ENCODE measurements at regions not wholly inside any gene's neighbourhood (a gene's known extent, or its start where the extent isn't known, plus 50 kb on each side); places are given as distances from the start of the nearest gene placed in this dataset.

GRCh38 chr7:114100810-114101209 is 182.0 kb upstream of the PPP1R3A start:
- no peak overlapping the region for H2AFZ ChIP-seq (ENCODE audit: low read depth)
- no peaks in the 10 kb centered on the region for H3F3A ChIP-seq (replicated peaks; ENCODE audit: insufficient read depth)
- H3K4me3 ChIP-seq (ENCODE audit: low read depth in 2 of 2, low read length in 1 of 2) = no peak overlapping the region
- no peaks in the 10 kb centered on the region for H3K9me3 ChIP-seq
- no peaks in the 10 kb centered on the region for H3K79me2 ChIP-seq (ENCODE audit: insufficient read depth)
- H3K4me1 ChIP-seq (ENCODE audit: control insufficient read depth in 1 of 2, insufficient read depth in 2 of 2, low read depth in 1 of 2, low read length in 1 of 2) = no peaks in the 10 kb centered on the region
- DNase-seq = no peak
- H3K27me3 ChIP-seq (ENCODE audit: insufficient read depth) = peaks cover 9% of the 10 kb centered on the region; the same call in 1 of the 2 replicates
- H4K20me1 ChIP-seq (ENCODE audit: insufficient read depth) = no peaks in the 10 kb centered on the region
- 0 out of 2 replicates have a peak, but pooled peaks cover 3% of the 10 kb centered on the region for H3K9me2 ChIP-seq
- H3K36me3 ChIP-seq (replicated peaks in 1 of 2; ENCODE audit: control insufficient read depth in 1 of 2, insufficient read depth in 2 of 2, low read length in 1 of 2) = no peaks in the 10 kb centered on the region
- H3K27ac ChIP-seq (ENCODE audit: low read depth in 2 of 2, low read length in 1 of 2) = no peak overlapping the region
- CTCF ChIA-PET = no interaction called here
- no peak overlapping the region for H3K9ac ChIP-seq
- POLR2A ChIA-PET = no interaction called here
- TF ChIP-seq NRF1 (IDR thresholded peaks at IDR 0.05; ENCODE audit: low read depth, low read length) = no peak
- TF ChIP-seq TCF12 (IDR thresholded peaks at IDR 0.05) = no peak
- TF ChIP-seq EP300 (IDR thresholded peaks at IDR 0.05; ENCODE audit: borderline replicate concordance in 1 of 2, low read depth in 1 of 2, low read length in 1 of 2) = no peak
- TF ChIP-seq NFIC (IDR thresholded peaks at IDR 0.05; ENCODE audit: borderline replicate concordance) = no peak
- no peak overlapping the region for H3K4me2 ChIP-seq

GRCh38 chr7:114099337-114099736 is 180.5 kb upstream of the PPP1R3A start:
- Histone ChIP-seq H3K9ac (no peak overlapping the region), H3K4me3 (ENCODE audit: low read depth in 2 of 2, low read length in 1 of 2) (no peak overlapping the region), H3K9me3 (no peaks in the 10 kb centered on the region), H3F3A (replicated peaks; ENCODE audit: insufficient read depth) (no peaks in the 10 kb centered on the region), H3K27me3 (ENCODE audit: insufficient read depth) (peaks cover 12% of the 10 kb centered on the region; the same call in 1 of the 2 replicates), H4K20me1 (ENCODE audit: insufficient read depth) (no peaks in the 10 kb centered on the region), H2AFZ (ENCODE audit: low read depth) (no peak overlapping the region; the same call in 1 of the 2 replicates), H3K4me1 (ENCODE audit: control insufficient read depth in 1 of 2, insufficient read depth in 2 of 2, low read depth in 1 of 2, low read length in 1 of 2) (no peaks in the 10 kb centered on the region), H3K36me3 (replicated peaks in 1 of 2; ENCODE audit: control insufficient read depth in 1 of 2, insufficient read depth in 2 of 2, low read length in 1 of 2) (no peaks in the 10 kb centered on the region), H3K9me2 (0 out of 2 replicates have a peak, but pooled peaks cover 3% of the 10 kb centered on the region), H3K4me2 (no peak overlapping the region), H3K27ac (ENCODE audit: low read depth in 2 of 2, low read length in 1 of 2) (no peak overlapping the region), H3K79me2 (ENCODE audit: insufficient read depth) (no peaks in the 10 kb centered on the region)
- POLR2A ChIA-PET = no interaction called here
- no peak for DNase-seq
- CTCF ChIA-PET = no interaction called here
- WGBS (ENCODE audit: low lambda C conversion rate) = 6% methylated on average over 3 of the region's 3 CpGs
- no peak for TF ChIP-seq RAD21 (IDR thresholded peaks at IDR 0.05; ENCODE audit: low read length)
- TF ChIP-seq RXRA (IDR thresholded peaks at IDR 0.05; ENCODE audit: borderline replicate concordance, low read depth) = no peak
- TF ChIP-seq FOXM1 (IDR thresholded peaks at IDR 0.05; ENCODE audit: low read depth) = no peak
- no peak for TF ChIP-seq RCOR1 (IDR thresholded peaks at IDR 0.05; ENCODE audit: low read length)
- TF ChIP-seq GATA2 (CRISPR knock-in tag; IDR thresholded peaks at IDR 0.05) = no peak
- TF ChIP-seq EP300 (IDR thresholded peaks at IDR 0.05; ENCODE audit: borderline replicate concordance in 1 of 2, low read depth in 1 of 2, low read length in 1 of 2) = no peak
- no peak for TF ChIP-seq MAX (IDR thresholded peaks at IDR 0.05; ENCODE audit: low read depth)
- no peak for TF ChIP-seq RFX5 (IDR thresholded peaks at IDR 0.05; ENCODE audit: low read length)

- peaks cover 3% of the 10 kb centered on the region; the same call in 1 of the 2 replicates for H3K9me2 ChIP-seq
- H3K4me2 ChIP-seq = no peak overlapping the region
- H4K20me1 ChIP-seq (ENCODE audit: insufficient read depth) = no peaks in the 10 kb centered on the region
- no peaks in the 10 kb centered on the region for H3K4me1 ChIP-seq (ENCODE audit: control insufficient read depth in 1 of 2, insufficient read depth in 2 of 2, low read depth in 1 of 2, low read length in 1 of 2)
- H3F3A ChIP-seq (replicated peaks; ENCODE audit: insufficient read depth) = no peaks in the 10 kb centered on the region
- DNase-seq = no peak
- no peak overlapping the region for H3K27ac ChIP-seq (ENCODE audit: low read depth in 2 of 2, low read length in 1 of 2)
- H3K4me3 ChIP-seq (ENCODE audit: low read depth in 2 of 2, low read length in 1 of 2) = no peak overlapping the region
- H3K9me3 ChIP-seq = no peaks in the 10 kb centered on the region
- POLR2A ChIA-PET = no interaction called here
- peaks cover 25% of the 10 kb centered on the region for H3K27me3 ChIP-seq (ENCODE audit: insufficient read depth)
- no peak overlapping the region for H3K9ac ChIP-seq
- CTCF ChIA-PET = interaction anchor here (1.4 kb wide), 1 partner anchor 15 kb away, joined by 7 read pairs; no protein-coding TSS in a partner anchor
- H3K79me2 ChIP-seq (ENCODE audit: insufficient read depth) = no peaks in the 10 kb centered on the region
- no peaks in the 10 kb centered on the region for H3K36me3 ChIP-seq (replicated peaks in 1 of 2; ENCODE audit: control insufficient read depth in 1 of 2, insufficient read depth in 2 of 2, low read length in 1 of 2)
- H2AFZ ChIP-seq (ENCODE audit: low read depth) = no peak overlapping the region
- 5% methylated on average over 4 of the region's 4 CpGs for WGBS (ENCODE audit: low lambda C conversion rate)
- TF ChIP-seq RXRA (IDR thresholded peaks at IDR 0.05; ENCODE audit: borderline replicate concordance, low read depth) (no peak), RCOR1 (IDR thresholded peaks at IDR 0.05; ENCODE audit: low read length) (no peak), NFIC (IDR thresholded peaks at IDR 0.05; ENCODE audit: borderline replicate concordance) (no peak), TCF12 (IDR thresholded peaks at IDR 0.05) (no peak), MAX (IDR thresholded peaks at IDR 0.05; ENCODE audit: low read depth) (no peak), GATA2 (CRISPR knock-in tag; IDR thresholded peaks at IDR 0.05) (no peak), JUND (IDR thresholded peaks at IDR 0.05) (no peak), EP300 (IDR thresholded peaks at IDR 0.05; ENCODE audit: borderline replicate concordance in 1 of 2, low read depth in 1 of 2, low read length in 1 of 2) (no peak), ZBTB33 (IDR thresholded peaks at IDR 0.05; ENCODE audit: borderline replicate concordance, low read depth) (no peak), EZH2phosphoT487 (IDR thresholded peaks at IDR 0.05; ENCODE audit: borderline replicate concordance, low read depth) (no peak), CHD2 (IDR thresholded peaks at IDR 0.05; ENCODE audit: low read length, partially characterized antibody) (no peak)
- TF ChIP-seq, protein P1, sequence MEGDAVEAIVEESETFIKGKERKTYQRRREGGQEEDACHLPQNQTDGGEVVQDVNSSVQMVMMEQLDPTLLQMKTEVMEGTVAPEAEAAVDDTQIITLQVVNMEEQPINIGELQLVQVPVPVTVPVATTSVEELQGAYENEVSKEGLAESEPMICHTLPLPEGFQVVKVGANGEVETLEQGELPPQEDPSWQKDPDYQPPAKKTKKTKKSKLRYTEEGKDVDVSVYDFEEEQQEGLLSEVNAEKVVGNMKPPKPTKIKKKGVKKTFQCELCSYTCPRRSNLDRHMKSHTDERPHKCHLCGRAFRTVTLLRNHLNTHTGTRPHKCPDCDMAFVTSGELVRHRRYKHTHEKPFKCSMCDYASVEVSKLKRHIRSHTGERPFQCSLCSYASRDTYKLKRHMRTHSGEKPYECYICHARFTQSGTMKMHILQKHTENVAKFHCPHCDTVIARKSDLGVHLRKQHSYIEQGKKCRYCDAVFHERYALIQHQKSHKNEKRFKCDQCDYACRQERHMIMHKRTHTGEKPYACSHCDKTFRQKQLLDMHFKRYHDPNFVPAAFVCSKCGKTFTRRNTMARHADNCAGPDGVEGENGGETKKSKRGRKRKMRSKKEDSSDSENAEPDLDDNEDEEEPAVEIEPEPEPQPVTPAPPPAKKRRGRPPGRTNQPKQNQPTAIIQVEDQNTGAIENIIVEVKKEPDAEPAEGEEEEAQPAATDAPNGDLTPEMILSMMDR (IDR thresholded peaks at IDR 0.05) = no peak
- TF ChIP-seq, protein P2, sequence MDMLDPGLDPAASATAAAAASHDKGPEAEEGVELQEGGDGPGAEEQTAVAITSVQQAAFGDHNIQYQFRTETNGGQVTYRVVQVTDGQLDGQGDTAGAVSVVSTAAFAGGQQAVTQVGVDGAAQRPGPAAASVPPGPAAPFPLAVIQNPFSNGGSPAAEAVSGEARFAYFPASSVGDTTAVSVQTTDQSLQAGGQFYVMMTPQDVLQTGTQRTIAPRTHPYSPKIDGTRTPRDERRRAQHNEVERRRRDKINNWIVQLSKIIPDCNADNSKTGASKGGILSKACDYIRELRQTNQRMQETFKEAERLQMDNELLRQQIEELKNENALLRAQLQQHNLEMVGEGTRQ (IDR thresholded peaks at IDR 0.05; ENCODE audit: borderline replicate concordance, low read depth, low read length) = no peak
These were observed 177.1 kb upstream of the PPP1R3A start for GRCh38 chr7:114095885-114096284.

Data from SK-N-SH (cell line).